HL-60 (cell line): ENCODE measurements at regions not wholly inside any gene's neighbourhood (a gene's known extent, or its start where the extent isn't known, plus 50 kb on each side); places are given as distances from the start of the nearest gene placed in this dataset.

ENCODE experiments used
- DNase-seq, 2 experiments: peaks; one replicate each; pipeline ENCODE4 v3.0.0-alpha.2; 2010 to 2020; ENCODE audit warnings: low read depth in 1 of 2, low spot score in 1 of 2
- H3K27ac ChIP-seq: fragments of 250-450 bp; sonication (Bioruptor Pico); replicated peaks from 2 replicates; pipeline ENCODE4 v1.5.1; 2020; ENCODE audit warnings: mild to moderate bottlenecking, moderate library complexity
- H3K27me3 ChIP-seq: fragments of 250-450 bp; sonication (Bioruptor Pico); 2 replicates; pipeline ENCODE4 v1.5.1; 2021; ENCODE audit warnings: mild to moderate bottlenecking, moderate library complexity; ENCODE audit not compliant: insufficient read depth, poor library complexity, severe bottlenecking
- H3K4me3 ChIP-seq: replicated peaks from 2 replicates; pipeline ENCODE4 v1.5.1; 2011; ENCODE audit warnings: mild to moderate bottlenecking, control low read depth, low read length; ENCODE audit not compliant: insufficient read depth
- GABPA ChIP-seq: IDR thresholded peaks from 2 replicates; pipeline ENCODE4 v1.6.1; 2012; ENCODE audit warnings: low read depth
- POLR2AphosphoS5 ChIP-seq: IDR thresholded peaks from 2 replicates; pipeline ENCODE4 v1.6.1; 2012; ENCODE audit warnings: low read depth
- REST ChIP-seq: IDR thresholded peaks from 2 replicates; pipeline ENCODE4 v1.6.1; 2012; ENCODE audit warnings: low read depth; ENCODE audit not compliant: insufficient replicate concordance
- SPI1 ChIP-seq: IDR thresholded peaks from 2 replicates; pipeline ENCODE4 v1.6.1; 2012; ENCODE audit warnings: low read depth, mild to moderate bottlenecking, borderline replicate concordance
- TF ChIP-seq, protein P1 (sequence below): IDR thresholded peaks from one replicate; pipeline ENCODE4 v1.5.1; 2011; ENCODE audit warnings: low read length, control low read depth, inconsistent platforms; ENCODE audit not compliant: insufficient read depth

- Histone ChIP-seq H3K27me3 (no peaks in the 10 kb centered on the region), H3K4me3 (no peak overlapping the region), H3K27ac (no peak overlapping the region)
- TF ChIP-seq SPI1 (no peak), GABPA (no peak), POLR2AphosphoS5 (no peak), REST (no peak)
- TF ChIP-seq, protein P1, sequence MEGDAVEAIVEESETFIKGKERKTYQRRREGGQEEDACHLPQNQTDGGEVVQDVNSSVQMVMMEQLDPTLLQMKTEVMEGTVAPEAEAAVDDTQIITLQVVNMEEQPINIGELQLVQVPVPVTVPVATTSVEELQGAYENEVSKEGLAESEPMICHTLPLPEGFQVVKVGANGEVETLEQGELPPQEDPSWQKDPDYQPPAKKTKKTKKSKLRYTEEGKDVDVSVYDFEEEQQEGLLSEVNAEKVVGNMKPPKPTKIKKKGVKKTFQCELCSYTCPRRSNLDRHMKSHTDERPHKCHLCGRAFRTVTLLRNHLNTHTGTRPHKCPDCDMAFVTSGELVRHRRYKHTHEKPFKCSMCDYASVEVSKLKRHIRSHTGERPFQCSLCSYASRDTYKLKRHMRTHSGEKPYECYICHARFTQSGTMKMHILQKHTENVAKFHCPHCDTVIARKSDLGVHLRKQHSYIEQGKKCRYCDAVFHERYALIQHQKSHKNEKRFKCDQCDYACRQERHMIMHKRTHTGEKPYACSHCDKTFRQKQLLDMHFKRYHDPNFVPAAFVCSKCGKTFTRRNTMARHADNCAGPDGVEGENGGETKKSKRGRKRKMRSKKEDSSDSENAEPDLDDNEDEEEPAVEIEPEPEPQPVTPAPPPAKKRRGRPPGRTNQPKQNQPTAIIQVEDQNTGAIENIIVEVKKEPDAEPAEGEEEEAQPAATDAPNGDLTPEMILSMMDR = no peak
- no peak for DNase-seq
Measured at GRCh38 chr15:38672814-38673670, 108.4 kb upstream of the RASGRP1 start.

DNA sequence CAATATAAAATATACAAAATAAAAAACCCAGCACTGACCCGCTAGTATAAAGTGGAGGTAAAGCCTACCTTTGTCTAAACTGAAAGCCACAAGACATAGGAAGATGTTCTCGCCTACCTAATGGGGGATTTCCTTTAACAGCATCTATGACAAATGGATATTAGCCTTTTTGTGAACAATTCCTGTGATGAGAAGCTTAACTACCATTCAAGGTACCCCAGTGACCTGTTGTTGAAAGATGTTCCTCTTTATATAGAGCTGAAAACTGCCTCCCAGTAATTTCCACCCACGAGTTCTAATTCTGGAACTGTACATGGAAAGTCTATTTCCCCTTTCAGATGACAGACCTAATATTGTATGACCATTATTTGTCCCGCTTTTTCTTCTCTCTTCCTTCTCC is 109.8 kb upstream of the RASGRP1 start:
- Histone ChIP-seq H3K4me3 (no peak overlapping the region), H3K27ac (no peak overlapping the region), H3K27me3 (no peaks in the 10 kb centered on the region)
- no peak for TF ChIP-seq POLR2AphosphoS5
- TF ChIP-seq, protein P1 = no peak
- TF ChIP-seq REST = no peak
- TF ChIP-seq SPI1 = no peak
- no peak for TF ChIP-seq GABPA
- no peak for DNase-seq

DNA sequence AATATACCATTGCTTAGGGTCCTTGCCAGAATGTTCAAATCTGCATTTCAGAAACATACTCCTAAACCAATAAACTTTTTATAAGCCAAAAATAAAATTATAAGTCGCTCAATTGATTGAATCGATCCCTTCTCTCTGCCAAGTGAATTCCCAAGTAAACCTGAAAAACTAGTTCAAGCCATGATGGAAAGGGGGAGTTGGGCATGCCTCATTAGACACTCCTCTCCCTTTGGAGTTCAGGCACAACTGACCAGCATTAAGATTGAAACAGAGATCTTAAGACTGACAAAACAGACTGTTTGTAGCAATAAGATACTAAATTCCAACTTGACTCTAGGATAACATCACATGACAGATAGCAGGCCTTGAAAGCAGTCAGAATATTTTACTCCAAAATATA is 113.7 kb upstream of the RASGRP1 start:
- no peak for DNase-seq
- TF ChIP-seq GABPA = no peak
- no peak for TF ChIP-seq SPI1
- TF ChIP-seq POLR2AphosphoS5 = no peak
- TF ChIP-seq, protein P1 = no peak
- TF ChIP-seq REST = no peak

More for the DNA sequence above, 113.7 kb upstream of the RASGRP1 start:
- no peak overlapping the region for H3K4me3 ChIP-seq
- no peak overlapping the region for H3K27ac ChIP-seq
- H3K27me3 ChIP-seq = no peaks in the 10 kb centered on the region
